NCI-H2227 treated with DMSO at 0.1 percent for 48 hours (cell line): ENCODE measurements at regions not wholly inside any gene's neighbourhood (a gene's known extent, or its start where the extent isn't known, plus 50 kb on each side); places are given as distances from the start of the nearest gene placed in this dataset.
"Not testable (repeated sequence)": the region's sequence is repeated elsewhere in the genome, so short reads cannot be mapped to it uniquely, and the experiment has no call there.

Experiments used
- DNase-seq: peaks from one replicate; lab custom pipeline; 2025; lab: John Stamatoyannopoulos, UW

GRCh38 chr2:58369594-58369993 is 128.5 kb upstream of the FANCL start:
- DNase-seq = no peak

- DNase-seq = peak; percentile 31
These were observed 123.0 kb upstream of the FANCL start for GRCh38 chr2:58364098-58364497.

GRCh38 chr2:58358026-58358425 is 116.9 kb upstream of the FANCL start:
- DNase-seq = no peak

GRCh38 chr2:58357521-58357920 is 116.4 kb upstream of the FANCL start:
- DNase-seq = no peak

GRCh38 chr2:58354230-58354629 is 113.1 kb upstream of the FANCL start:
- no peak for DNase-seq

- DNase-seq = no peak
These were observed 109.4 kb upstream of the FANCL start for GRCh38 chr2:58350484-58350883.

- no peak for DNase-seq
These were observed 106.7 kb upstream of the FANCL start for GRCh38 chr2:58347810-58348209.

GRCh38 chr2:58341047-58341446 is 99.9 kb upstream of the FANCL start:
- DNase-seq = no peak

GRCh38 chr2:58339548-58340243 is 98.6 kb upstream of the FANCL start:
- no peak for DNase-seq

- no peak for DNase-seq
These were observed 95.3 kb upstream of the FANCL start for GRCh38 chr2:58336416-58336815.

GRCh38 chr2:58334414-58334813 is 93.3 kb upstream of the FANCL start:
- DNase-seq = no peak

GRCh38 chr2:58325296-58325895 is 84.3 kb upstream of the FANCL start:
- not testable (repeated sequence) for DNase-seq

- DNase-seq = no peak
These were observed 78.4 kb upstream of the FANCL start for GRCh38 chr2:58319481-58319880.

GRCh38 chr2:58318949-58319348 is 77.8 kb upstream of the FANCL start:
- not testable (repeated sequence) for DNase-seq

- no peak for DNase-seq
These were observed 72.8 kb upstream of the FANCL start for GRCh38 chr2:58313926-58314325.

GRCh38 chr2:58308435-58308834 is 67.3 kb upstream of the FANCL start:
- no peak for DNase-seq

- DNase-seq = no peak
These were observed 63.7 kb upstream of the FANCL start for GRCh38 chr2:58304843-58305242.

- DNase-seq = no peak
These were observed 58.0 kb upstream of the FANCL start for GRCh38 chr2:58299123-58299522.

- DNase-seq = no peak
These were observed 51.9 kb upstream of the FANCL start for GRCh38 chr2:58293056-58293455.

GRCh38 chr2:58291726-58292438 is 50.8 kb upstream of the FANCL start:
- DNase-seq = no peak
